ENCODE measurements at regions not wholly inside any gene's neighbourhood (a gene's known extent, or its start where the extent isn't known, plus 50 kb on each side); places are given as distances from the start of the nearest gene placed in this dataset.
"Not testable (repeated sequence)": the region's sequence is repeated elsewhere in the genome, so short reads cannot be mapped to it uniquely, and the experiment has no call there.

DNA sequence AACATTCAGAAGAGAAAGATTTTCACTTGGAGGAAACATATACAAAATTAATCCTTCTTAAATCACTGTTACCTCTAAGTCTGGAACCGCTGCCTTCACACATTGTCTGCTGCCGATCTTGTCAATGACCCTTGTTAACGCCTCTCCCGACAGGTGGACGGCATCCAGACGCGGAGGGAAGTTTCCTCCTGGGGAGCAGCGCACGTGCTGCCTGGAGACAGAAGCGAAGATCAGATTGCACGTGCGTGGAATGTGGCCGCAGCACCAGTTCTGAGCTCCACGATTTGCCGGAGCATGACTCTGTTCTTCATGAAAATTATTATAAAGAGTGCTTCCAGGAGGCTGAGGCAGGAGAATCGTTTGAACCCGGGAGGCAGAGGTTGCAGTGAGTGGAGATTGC, 183.6 kb upstream of the IRX4 start:
- no peaks in the 10 kb centered on the region for H3K36me3 ChIP-seq (ENCODE audit: control insufficient read depth, insufficient read depth, low read length, severe bottlenecking)
- DNase-seq (ENCODE audit: low read depth) = no peak
- H3K4me1 ChIP-seq (ENCODE audit: control insufficient read depth, insufficient read depth, low read length) = no peaks in the 10 kb centered on the region
- H3K27me3 ChIP-seq (replicated peaks; ENCODE audit: control insufficient read depth, insufficient read depth, low read length) = peaks cover 8% of the 10 kb centered on the region
- no peak overlapping the region for H3K4me3 ChIP-seq (ENCODE audit: low read length)
- H3K9me3 ChIP-seq (ENCODE audit: control insufficient read depth, low read length) = no peaks in the 10 kb centered on the region
- H3K9ac ChIP-seq (ENCODE audit: low read length) = no peak overlapping the region

DNA sequence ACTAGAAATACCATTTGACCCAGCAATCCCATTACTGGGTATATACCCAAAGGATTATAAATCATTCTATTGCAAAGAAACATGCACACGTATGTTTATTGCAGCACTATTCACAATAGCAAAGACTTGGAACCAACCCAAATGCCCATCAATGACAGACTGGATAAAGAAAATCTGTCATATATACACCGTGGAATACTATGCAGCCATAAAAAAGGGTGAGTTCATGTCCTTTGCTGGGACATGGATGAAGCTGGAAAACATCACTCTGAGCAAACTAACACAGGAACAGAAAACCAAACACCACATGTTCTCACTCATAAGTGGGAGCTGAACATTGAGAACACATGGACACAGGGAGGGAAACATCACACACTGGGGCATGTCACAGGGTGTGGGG, 180.7 kb upstream of the IRX4 start:
- H3K9me3 ChIP-seq (ENCODE audit: control insufficient read depth, low read length); H3K4me1 ChIP-seq (ENCODE audit: control insufficient read depth, insufficient read depth, low read length); H3K36me3 ChIP-seq (ENCODE audit: control insufficient read depth, insufficient read depth, low read length, severe bottlenecking); DNase-seq (ENCODE audit: low read depth); H3K4me3 ChIP-seq (ENCODE audit: low read length); H3K9ac ChIP-seq (ENCODE audit: low read length): not testable (repeated sequence)
- peaks cover 18% of the 10 kb centered on the region for H3K27me3 ChIP-seq (replicated peaks; ENCODE audit: control insufficient read depth, insufficient read depth, low read length)

DNA sequence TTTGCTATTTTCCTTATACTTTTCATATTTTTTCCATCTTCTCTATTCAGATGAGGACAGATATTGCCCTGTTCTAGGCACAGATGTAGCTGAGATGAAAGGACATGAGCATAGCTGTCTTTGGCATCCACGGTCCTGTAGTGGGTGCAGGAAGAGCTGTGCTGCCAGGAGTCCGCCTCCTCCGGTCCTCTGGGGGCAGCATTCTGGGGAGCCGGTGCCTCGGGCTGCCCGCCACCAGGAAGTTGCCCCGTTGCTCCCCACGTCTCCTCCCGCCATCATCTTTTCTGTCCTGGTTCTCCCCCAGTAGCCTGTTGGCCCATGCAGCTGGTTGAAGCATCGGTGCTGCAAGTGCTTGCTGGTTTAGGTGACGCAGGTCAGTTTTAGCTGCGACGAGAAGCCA, 170.0 kb upstream of the IRX4 start:
- no peak overlapping the region for H3K9ac ChIP-seq (ENCODE audit: low read length)

DNA sequence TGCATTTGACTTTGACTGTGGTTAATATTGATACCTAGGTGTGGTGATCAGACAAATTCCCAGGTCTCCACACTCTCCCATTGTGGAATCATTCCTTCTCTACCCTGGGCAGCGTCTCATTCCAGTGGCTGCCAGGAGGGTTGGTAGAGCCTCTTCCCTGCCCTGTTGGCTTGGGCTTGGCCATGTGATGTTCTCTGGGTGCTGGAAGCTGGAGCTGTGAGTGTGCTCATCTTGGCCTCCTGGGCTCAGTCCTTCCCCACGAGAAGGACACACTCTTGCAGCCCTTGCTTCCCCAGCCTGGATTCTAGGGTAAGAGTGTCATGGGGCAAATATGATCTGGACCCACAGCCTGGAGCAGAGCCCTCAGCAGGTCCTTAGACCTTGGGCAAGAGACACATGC, 167.2 kb upstream of the IRX4 start:
- H3K9ac ChIP-seq (ENCODE audit: low read length) = no peak overlapping the region
- H3K9me3 ChIP-seq (ENCODE audit: control insufficient read depth, low read length) = no peaks in the 10 kb centered on the region
- no peak overlapping the region for H3K4me3 ChIP-seq (ENCODE audit: low read length)
- H3K4me1 ChIP-seq (ENCODE audit: control insufficient read depth, insufficient read depth, low read length) = no peaks in the 10 kb centered on the region
- H3K36me3 ChIP-seq (ENCODE audit: control insufficient read depth, insufficient read depth, low read length, severe bottlenecking) = no peaks in the 10 kb centered on the region
- no peaks in the 10 kb centered on the region for H3K27me3 ChIP-seq (replicated peaks; ENCODE audit: control insufficient read depth, insufficient read depth, low read length)
- no peak for DNase-seq (ENCODE audit: low read depth)

More for the DNA sequence above, 170.0 kb upstream of the IRX4 start:
- H3K9me3 ChIP-seq (ENCODE audit: control insufficient read depth, low read length) = peaks cover 9% of the 10 kb centered on the region
- H3K27me3 ChIP-seq (replicated peaks; ENCODE audit: control insufficient read depth, insufficient read depth, low read length) = no peaks in the 10 kb centered on the region
- no peaks in the 10 kb centered on the region for H3K4me1 ChIP-seq (ENCODE audit: control insufficient read depth, insufficient read depth, low read length)
- no peaks in the 10 kb centered on the region for H3K36me3 ChIP-seq (ENCODE audit: control insufficient read depth, insufficient read depth, low read length, severe bottlenecking)
- DNase-seq (ENCODE audit: low read depth) = no peak
- no peak overlapping the region for H3K4me3 ChIP-seq (ENCODE audit: low read length)

DNA sequence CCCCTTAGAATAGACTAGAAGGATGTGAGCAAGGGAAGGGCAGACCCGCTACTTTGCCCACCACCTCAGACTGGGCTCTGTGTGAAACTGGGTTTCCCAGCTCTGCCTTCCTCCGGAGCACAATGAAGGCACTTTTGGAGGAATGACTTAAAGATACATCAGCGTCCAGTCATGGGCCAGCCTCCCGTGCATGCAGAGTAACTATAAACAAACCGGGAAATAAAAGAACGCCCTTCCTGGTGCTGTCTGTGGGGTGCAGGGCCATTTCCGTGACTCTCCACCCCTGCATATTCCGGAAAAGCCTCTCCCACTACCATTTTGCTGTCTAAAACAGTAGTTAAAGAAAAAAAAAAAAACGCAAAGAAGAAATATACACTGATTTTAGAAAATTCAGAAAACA, 165.9 kb upstream of the IRX4 start:
- DNase-seq (ENCODE audit: low read depth) = no peak
- no peak overlapping the region for H3K4me3 ChIP-seq (ENCODE audit: low read length)
- no peak overlapping the region for H3K9ac ChIP-seq (ENCODE audit: low read length)
- no peaks in the 10 kb centered on the region for H3K36me3 ChIP-seq (ENCODE audit: control insufficient read depth, insufficient read depth, low read length, severe bottlenecking)
- H3K4me1 ChIP-seq (ENCODE audit: control insufficient read depth, insufficient read depth, low read length) = no peaks in the 10 kb centered on the region
- H3K9me3 ChIP-seq (ENCODE audit: control insufficient read depth, low read length) = no peaks in the 10 kb centered on the region
- H3K27me3 ChIP-seq (replicated peaks; ENCODE audit: control insufficient read depth, insufficient read depth, low read length) = peaks cover 3% of the 10 kb centered on the region

DNA sequence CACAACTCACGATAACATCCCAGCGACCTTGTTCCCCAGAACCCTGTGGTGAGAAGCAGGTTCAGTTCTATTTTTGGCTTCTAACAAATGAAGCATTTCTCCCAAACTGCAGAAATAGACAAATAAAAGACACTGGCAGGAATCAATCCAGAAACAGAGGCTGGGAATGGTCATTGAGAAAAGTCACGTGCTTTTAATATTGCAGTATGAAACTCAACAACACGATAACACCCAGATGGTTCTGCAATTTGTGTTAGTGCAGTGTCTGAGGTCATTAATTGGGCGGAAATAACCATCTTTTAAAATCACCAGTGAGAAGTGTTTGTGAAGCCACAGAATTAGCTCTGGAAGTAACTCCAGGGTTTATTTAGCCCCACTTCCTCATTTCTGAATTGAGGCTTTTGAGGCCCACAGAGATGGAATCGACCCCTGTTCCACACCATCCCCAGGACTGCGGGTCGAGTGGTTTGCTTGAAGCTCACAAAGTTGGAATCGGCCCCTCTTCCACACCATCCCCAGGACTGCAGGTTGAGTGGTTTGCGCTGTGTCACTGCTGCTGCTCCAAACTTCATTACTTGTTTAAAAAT, 164.7 kb upstream of the IRX4 start:
- DNase-seq (ENCODE audit: low read depth) = no peak
- no peaks in the 10 kb centered on the region for H3K4me1 ChIP-seq (ENCODE audit: control insufficient read depth, insufficient read depth, low read length)
- H3K9ac ChIP-seq (ENCODE audit: low read length) = no peak overlapping the region
- H3K36me3 ChIP-seq (ENCODE audit: control insufficient read depth, insufficient read depth, low read length, severe bottlenecking) = no peaks in the 10 kb centered on the region
- H3K27me3 ChIP-seq (replicated peaks; ENCODE audit: control insufficient read depth, insufficient read depth, low read length) = peaks cover 3% of the 10 kb centered on the region
- H3K9me3 ChIP-seq (ENCODE audit: control insufficient read depth, low read length) = no peaks in the 10 kb centered on the region
- no peak overlapping the region for H3K4me3 ChIP-seq (ENCODE audit: low read length)

DNA sequence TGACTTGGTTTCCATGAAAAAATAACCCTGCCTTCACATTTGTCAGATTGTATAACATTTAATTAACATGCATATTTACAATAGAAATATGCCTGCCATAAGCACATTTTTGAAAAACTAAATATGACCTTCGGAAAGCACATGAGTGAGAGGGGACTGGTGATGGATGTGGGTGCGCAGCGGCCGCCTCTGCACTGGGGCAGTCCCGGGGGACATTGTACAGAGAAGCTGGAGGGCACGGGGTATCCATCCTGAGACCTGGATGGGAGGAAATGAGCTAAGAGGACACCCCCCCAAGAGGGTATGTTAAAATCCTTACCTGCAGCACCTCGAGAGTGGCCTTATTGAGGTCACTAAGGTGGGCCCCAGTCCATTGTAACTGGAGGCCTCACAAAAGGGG, 161.3 kb upstream of the IRX4 start:
- no peak overlapping the region for H3K4me3 ChIP-seq (ENCODE audit: low read length)
- peaks cover 14% of the 10 kb centered on the region for H3K27me3 ChIP-seq (replicated peaks; ENCODE audit: control insufficient read depth, insufficient read depth, low read length)
- H3K9me3 ChIP-seq (ENCODE audit: control insufficient read depth, low read length) = no peaks in the 10 kb centered on the region
- H3K36me3 ChIP-seq (ENCODE audit: control insufficient read depth, insufficient read depth, low read length, severe bottlenecking) = no peaks in the 10 kb centered on the region
- H3K4me1 ChIP-seq (ENCODE audit: control insufficient read depth, insufficient read depth, low read length) = no peaks in the 10 kb centered on the region
- no peak overlapping the region for H3K9ac ChIP-seq (ENCODE audit: low read length)
- DNase-seq (ENCODE audit: low read depth) = no peak

DNA sequence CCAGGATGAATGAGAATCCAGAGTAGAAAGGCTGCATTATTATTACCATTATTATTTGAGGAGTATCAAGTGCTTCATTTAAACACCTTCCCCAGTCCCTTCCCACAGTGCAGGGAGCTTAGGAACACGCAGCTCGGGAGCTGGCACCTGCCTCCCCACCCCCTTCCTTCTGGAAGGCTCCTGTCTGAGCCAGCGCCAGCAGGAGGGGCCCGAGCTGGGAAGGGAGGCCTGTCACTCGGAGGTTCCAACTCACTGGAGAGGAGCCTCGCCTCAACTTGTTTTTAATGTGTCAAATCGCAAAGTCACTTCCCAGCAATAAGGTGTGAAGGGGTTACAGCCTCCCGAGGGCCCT, 156.4 kb upstream of the IRX4 start:
- Histone ChIP-seq H3K4me3 (ENCODE audit: low read length) (no peak overlapping the region), H3K9ac (ENCODE audit: low read length) (no peak overlapping the region), H3K4me1 (ENCODE audit: control insufficient read depth, insufficient read depth, low read length) (no peaks in the 10 kb centered on the region), H3K27me3 (replicated peaks; ENCODE audit: control insufficient read depth, insufficient read depth, low read length) (peaks cover 11% of the 10 kb centered on the region), H3K36me3 (ENCODE audit: control insufficient read depth, insufficient read depth, low read length, severe bottlenecking) (no peaks in the 10 kb centered on the region), H3K9me3 (ENCODE audit: control insufficient read depth, low read length) (no peaks in the 10 kb centered on the region)
- no peak for DNase-seq (ENCODE audit: low read depth)

DNA sequence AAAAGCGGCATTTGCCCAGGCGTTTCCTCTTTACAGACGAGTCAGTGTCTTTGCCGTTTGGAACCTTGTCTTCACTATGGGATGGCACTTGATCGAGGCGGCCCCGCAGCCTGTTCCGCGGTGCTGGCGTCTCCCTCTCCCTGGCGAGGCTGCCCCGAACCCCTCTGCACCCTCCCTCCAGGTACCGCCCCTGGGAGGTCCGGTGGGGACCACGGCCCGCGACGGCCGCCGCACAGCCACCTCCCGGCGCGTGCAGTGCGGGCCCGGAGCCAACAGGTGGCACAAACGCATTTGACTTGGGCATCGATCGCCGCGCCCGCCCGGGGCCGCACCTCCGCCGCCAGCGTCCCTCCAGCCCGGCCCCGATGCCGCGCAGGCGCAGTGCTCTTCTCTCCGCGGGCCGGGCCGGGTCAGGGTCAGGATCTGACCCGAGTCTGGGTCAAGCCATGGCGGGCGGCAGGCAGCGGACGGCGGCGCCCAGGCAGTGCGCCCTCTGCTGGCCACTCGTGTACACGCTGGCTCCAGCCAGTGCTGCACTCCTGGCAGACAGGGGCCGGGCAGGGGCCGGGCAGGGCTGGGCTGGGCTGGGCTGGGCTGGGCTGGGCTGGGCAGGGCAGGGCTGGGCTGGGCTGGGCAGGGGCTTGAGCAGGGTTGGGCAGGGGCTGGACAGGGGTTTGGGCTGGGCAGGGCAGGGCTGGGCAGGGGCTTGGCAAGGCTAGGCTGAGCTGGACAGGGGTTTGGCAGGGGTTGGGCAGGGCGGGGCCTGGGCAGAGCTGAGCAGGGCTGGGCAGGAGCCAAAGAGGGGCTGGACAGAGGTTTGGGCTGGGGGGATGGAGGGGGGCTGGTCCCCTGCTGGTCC, 155.8 kb upstream of the IRX4 start:
- H3K36me3 ChIP-seq (ENCODE audit: control insufficient read depth, insufficient read depth, low read length, severe bottlenecking) = no peaks in the 10 kb centered on the region
- peak; percentile 39 for DNase-seq (ENCODE audit: low read depth)
- peak overlapping the region; percentile 39 for H3K9ac ChIP-seq (ENCODE audit: low read length)
- peak overlapping the region; percentile 78 for H3K4me3 ChIP-seq (ENCODE audit: low read length)
- H3K9me3 ChIP-seq (ENCODE audit: control insufficient read depth, low read length) = peaks cover 3% of the 10 kb centered on the region
- no peaks in the 10 kb centered on the region for H3K4me1 ChIP-seq (ENCODE audit: control insufficient read depth, insufficient read depth, low read length)
- H3K27me3 ChIP-seq (replicated peaks; ENCODE audit: control insufficient read depth, insufficient read depth, low read length) = peaks cover 11% of the 10 kb centered on the region

DNA sequence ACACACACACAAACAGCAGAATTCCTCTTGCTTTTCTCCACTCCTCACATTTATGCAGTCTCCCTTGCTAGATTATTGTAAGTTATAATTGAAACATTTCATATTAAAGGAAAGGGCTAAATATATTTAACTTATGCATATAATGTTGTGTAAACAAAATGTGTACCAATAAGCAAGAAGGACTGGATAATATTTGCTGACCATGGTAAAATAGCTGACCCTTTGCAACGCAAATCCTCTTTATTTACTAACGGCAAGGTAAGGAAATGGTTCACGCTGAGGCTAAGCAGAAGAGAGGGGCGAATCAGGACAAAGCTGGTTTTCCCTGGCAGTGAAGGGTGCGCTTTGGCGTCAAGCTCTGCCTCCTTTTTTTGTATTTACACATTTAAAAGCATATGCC, 154.2 kb upstream of the IRX4 start:
- Histone ChIP-seq H3K4me1 (ENCODE audit: control insufficient read depth, insufficient read depth, low read length) (no peaks in the 10 kb centered on the region), H3K9ac (ENCODE audit: low read length) (no peak overlapping the region), H3K9me3 (ENCODE audit: control insufficient read depth, low read length) (peaks cover 14% of the 10 kb centered on the region), H3K4me3 (ENCODE audit: low read length) (no peak overlapping the region), H3K36me3 (ENCODE audit: control insufficient read depth, insufficient read depth, low read length, severe bottlenecking) (no peaks in the 10 kb centered on the region), H3K27me3 (replicated peaks; ENCODE audit: control insufficient read depth, insufficient read depth, low read length) (peaks cover 11% of the 10 kb centered on the region)
- DNase-seq (ENCODE audit: low read depth) = no peak

DNA sequence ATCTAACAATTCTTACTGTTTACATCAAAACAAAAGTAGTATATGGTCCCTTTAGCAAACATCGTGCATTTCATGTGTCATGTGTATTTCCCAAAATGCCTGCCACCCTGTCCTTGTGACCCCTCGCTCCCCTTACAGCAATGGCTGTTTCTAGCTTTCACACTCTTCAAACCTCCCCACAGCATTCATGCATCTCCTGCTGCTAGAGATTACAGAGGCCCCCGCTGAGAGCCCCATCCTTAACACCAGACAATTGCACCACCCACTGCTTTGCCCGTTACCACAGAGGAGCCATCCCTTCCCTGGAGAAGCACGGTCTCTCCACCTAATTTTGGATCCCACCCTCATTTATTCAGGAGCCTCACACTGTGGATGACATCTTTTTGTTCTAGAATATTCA, 149.7 kb upstream of the IRX4 start:
- Histone ChIP-seq H3K27me3 (replicated peaks; ENCODE audit: control insufficient read depth, insufficient read depth, low read length) (no peaks in the 10 kb centered on the region), H3K9ac (ENCODE audit: low read length) (no peak overlapping the region), H3K4me3 (ENCODE audit: low read length) (no peak overlapping the region), H3K4me1 (ENCODE audit: control insufficient read depth, insufficient read depth, low read length) (peaks cover 20% of the 10 kb centered on the region), H3K36me3 (ENCODE audit: control insufficient read depth, insufficient read depth, low read length, severe bottlenecking) (no peaks in the 10 kb centered on the region), H3K9me3 (ENCODE audit: control insufficient read depth, low read length) (peaks cover 14% of the 10 kb centered on the region)
- DNase-seq (ENCODE audit: low read depth) = no peak

DNA sequence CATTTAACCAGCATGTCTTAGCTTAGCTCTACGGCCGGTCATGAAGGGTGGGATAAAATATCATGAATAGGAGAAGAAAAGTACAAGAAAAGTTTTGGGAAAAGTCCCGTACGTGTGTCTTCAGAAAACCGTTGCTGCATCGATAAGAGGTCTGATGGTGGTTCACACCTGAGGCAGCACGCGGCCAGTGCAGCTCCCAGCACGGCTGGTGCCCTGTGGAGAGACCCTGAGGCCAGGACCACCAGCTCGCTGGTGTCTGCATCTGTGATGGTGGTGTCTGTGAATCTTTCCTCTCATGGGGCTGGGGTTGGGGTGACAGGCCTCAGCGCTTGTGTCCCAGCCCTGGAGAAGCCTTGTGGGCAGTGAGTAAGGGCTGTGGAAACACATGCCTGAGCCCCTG, 148.9 kb upstream of the IRX4 start:
- H3K9me3 ChIP-seq (ENCODE audit: control insufficient read depth, low read length) = peaks cover 17% of the 10 kb centered on the region
- no peaks in the 10 kb centered on the region for H3K27me3 ChIP-seq (replicated peaks; ENCODE audit: control insufficient read depth, insufficient read depth, low read length)
- H3K4me1 ChIP-seq (ENCODE audit: control insufficient read depth, insufficient read depth, low read length) = peaks cover 20% of the 10 kb centered on the region
- H3K4me3 ChIP-seq (ENCODE audit: low read length) = no peak overlapping the region
- H3K9ac ChIP-seq (ENCODE audit: low read length) = no peak overlapping the region
- no peak for DNase-seq (ENCODE audit: low read depth)
- H3K36me3 ChIP-seq (ENCODE audit: control insufficient read depth, insufficient read depth, low read length, severe bottlenecking) = no peaks in the 10 kb centered on the region

Data from adipocyte (in vitro differentiated cells).